Pancreas (tissue), 10 donors: ENCODE measurements at regions not wholly inside any gene's neighbourhood (a gene's known extent, or its start where the extent isn't known, plus 50 kb on each side); places are given as distances from the start of the nearest gene placed in this dataset.

Experiments used
- ATAC-seq, 4 donors: fragments of 200-7000 bp; cut with Tn5 transposase; one replicate each; pipeline versions ENCODE4 v1.8.0 to v1.9.1; 2020; ENCODE audit warnings: mild to moderate bottlenecking in 4 of 4, moderate library complexity in 4 of 4
- DNase-seq, 6 donors: peaks; one replicate each; pipeline ENCODE4 v3.0.0-alpha.2; 2020
- FAIRE-seq: peaks from 2 replicates; lab custom pipeline; 2012; peaks lifted over from hg19 to GRCh38; lab: Jason Lieb, UNC
- H3K27ac ChIP-seq, 4 donors: fragments of 200-600 bp; sonication (generic); 1 replicate in 3 of 4; 2 replicates in 1 of 4; pipeline versions ENCODE4 v1.5.0 to v1.8.0; 2020
- H3K27me3 ChIP-seq, 4 donors: fragments of 200-600 bp; one replicate each; pipeline ENCODE4 v1.8.0; 2021
- H3K36me3 ChIP-seq, 3 donors: fragments of 200-600 bp; sonication (generic) in 1 of 3; one replicate each; pipeline versions ENCODE4 v1.5.0 to v1.8.0; 2020 to 2021
- H3K4me1 ChIP-seq, 3 donors: fragments of 200-600 bp; one replicate each; pipeline ENCODE4 v1.8.0; 2021
- H3K4me3 ChIP-seq, 4 donors: fragments of 200-600 bp; sonication (generic) in 2 of 4; one replicate each; pipeline versions ENCODE4 v1.5.0 to v1.8.0; 2020 to 2021
- H3K9me3 ChIP-seq, 4 donors: fragments of 200-600 bp; one replicate each; pipeline ENCODE4 v1.8.0; 2021
- CTCF ChIP-seq, 4 donors: fragments of 200-600 bp; sonication (generic) in 3 of 4; IDR thresholded peaks; one replicate each; pipeline versions ENCODE4 v1.5.0 to v1.8.0; 2021; ENCODE audit warnings: antibody characterized with exemption in 4 of 4
- WGBS, 2 donors: extraction: QIAGEN DNeasy Blood & Tissue Kit; methylation state at CpG; one replicate each; pipeline ENCODE4 v1.1.7; 2013; 5-methylcytosine and 5-hydroxymethylcytosine counted together
- intact Hi-C, 3 donors: fragments of 100-400 bp; cut with DNase I; formaldehyde crosslinking; loops; one replicate each; pipeline versions ENCODE4 v1.11.1 to v1.14.2; 2022
- donor health status: healthy with polysubstance abuse.
- donor health status: DM: no; HTN: no; CAD: no; lungs with moderate emphysema.
- donor health status: DM: no; HTN: no; CAD: no.
- donor health status: control.
- donor health status: control.
- donor health status: Bipolar disorder and iron deficiency.
- donor health status: DM: yes; HTN: yes; CAD: no.
- donor health status: DM: no; HTN: no; CAD: no.
- donor health status: DM: no; HTN: no; CAD: no.
- donor health status: DM: yes; HTN: yes; CAD: no.

- intact Hi-C loops: no loop called here
- Histone ChIP-seq H3K9me3 (no peaks in the 10 kb centered on the region), H3K36me3 (no peaks in the 10 kb centered on the region), H3K27me3 (no peaks in the 10 kb centered on the region), H3K27ac (no peak overlapping the region), H3K4me1 (no peaks in the 10 kb centered on the region), H3K4me3 (no peak overlapping the region)
- WGBS, 2 donors: 40 to 48% methylated on average over 1 of the region's 1 CpG
- no peak for ATAC-seq
- no peak for TF ChIP-seq CTCF (IDR thresholded peaks at IDR 0.05)
- no peak for FAIRE-seq
- DNase-seq: no peak
Observed at GRCh38 chr9:28758971-28759370, 1185.7 kb upstream of the C9orf72 start.

GRCh38 chr9:28762167-28762566, 1188.9 kb upstream of the C9orf72 start:
- H3K9me3 ChIP-seq: no peaks in the 10 kb centered on the region
- H3K27ac ChIP-seq: no peak overlapping the region
- no peaks in the 10 kb centered on the region for H3K27me3 ChIP-seq
- TF ChIP-seq CTCF (IDR thresholded peaks at IDR 0.05): no peak
- no peak for DNase-seq
- intact Hi-C loops: no loop called here
- 55 to 58% methylated on average over 1 of the region's 1 CpG for WGBS, 2 donors
- FAIRE-seq: no peak
- no peak for ATAC-seq
- H3K4me1 ChIP-seq: no peaks in the 10 kb centered on the region
- no peaks in the 10 kb centered on the region for H3K36me3 ChIP-seq
- no peak overlapping the region for H3K4me3 ChIP-seq

- no peak overlapping the region for H3K4me3 ChIP-seq
- TF ChIP-seq CTCF (IDR thresholded peaks at IDR 0.05): no peak
- no peak overlapping the region for H3K27ac ChIP-seq
- FAIRE-seq: no peak
- H3K27me3 ChIP-seq: no peaks in the 10 kb centered on the region
- DNase-seq: no peak
- H3K4me1 ChIP-seq: no peaks in the 10 kb centered on the region
- no peaks in the 10 kb centered on the region for H3K36me3 ChIP-seq
- intact Hi-C loops: no loop called here
- H3K9me3 ChIP-seq: no peaks in the 10 kb centered on the region
- 69 to 70% methylated on average over 1 of the region's 1 CpG for WGBS, 2 donors
- ATAC-seq: no peak
Observed at GRCh38 chr9:28764532-28764931, 1191.3 kb upstream of the C9orf72 start.

- no peaks in the 10 kb centered on the region for H3K9me3 ChIP-seq
- intact Hi-C loops: no loop called here
- FAIRE-seq: no peak
Observed at GRCh38 chr9:28770226-28770625, 1196.9 kb upstream of the C9orf72 start.

GRCh38 chr9:28770827-28771226, 1197.5 kb upstream of the C9orf72 start:
- DNase-seq (no peak), FAIRE-seq (no peak), ATAC-seq (no peak)
- Histone ChIP-seq H3K4me3 (no peak overlapping the region), H3K27me3 (no peaks in the 10 kb centered on the region), H3K9me3 (no peaks in the 10 kb centered on the region), H3K36me3 (no peaks in the 10 kb centered on the region), H3K27ac (no peak overlapping the region), H3K4me1 (no peaks in the 10 kb centered on the region)
- 21% methylated on average over 2 of the region's 2 CpGs for WGBS, 2 donors
- no peak for TF ChIP-seq CTCF (IDR thresholded peaks at IDR 0.05)
- intact Hi-C loops: no loop called here

More at GRCh38 chr9:28770226-28770625, 1196.9 kb upstream of the C9orf72 start:
- DNase-seq (no peak), ATAC-seq (no peak)
- Histone ChIP-seq H3K4me3 (no peak overlapping the region), H3K27me3 (no peaks in the 10 kb centered on the region), H3K36me3 (no peaks in the 10 kb centered on the region), H3K27ac (no peak overlapping the region), H3K4me1 (no peaks in the 10 kb centered on the region)
- TF ChIP-seq CTCF (IDR thresholded peaks at IDR 0.05): no peak
- WGBS, 2 donors: 62 to 75% methylated on average over 4 of the region's 4 CpGs
